ENCODE measurements at regions not wholly inside any gene's neighbourhood (a gene's known extent, or its start where the extent isn't known, plus 50 kb on each side); places are given as distances from the start of the nearest gene placed in this dataset.

DNA sequence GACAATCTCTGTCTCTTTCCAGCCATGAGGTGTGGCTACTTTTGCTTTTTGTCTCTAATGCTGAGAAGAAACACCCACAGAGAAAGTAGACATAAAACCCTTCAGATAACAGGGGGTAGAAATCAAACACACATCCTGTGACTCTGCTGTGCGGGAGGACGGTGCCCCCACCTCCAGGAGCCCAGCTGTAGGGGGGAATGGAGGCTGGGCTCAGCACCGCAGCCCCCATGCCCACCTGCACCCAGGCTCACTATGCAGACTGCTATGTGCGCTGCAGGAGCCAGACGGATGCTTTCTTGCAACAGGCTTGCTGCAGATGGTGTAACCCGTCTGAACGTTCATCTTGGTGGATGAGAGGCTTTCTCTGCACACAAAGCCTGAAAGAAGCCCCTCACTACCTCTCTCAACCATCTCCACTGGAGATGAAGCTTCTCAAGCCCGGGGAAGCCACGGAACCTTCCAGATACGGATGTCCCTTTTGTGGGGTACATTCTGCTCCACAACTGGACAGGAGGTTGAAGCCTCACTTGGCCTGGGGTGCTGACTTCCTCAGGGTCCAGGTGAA is 207.2 kb downstream of the GADD45G start:
- TF ChIP-seq CTCF (IDR thresholded peaks at IDR 0.05; ENCODE audit: low read length) (no peak), EZH2 (IDR thresholded peaks at IDR 0.05; ENCODE audit: borderline replicate concordance, low read length) (no peak)

Data from OCI-LY1 (cell line).